ENCODE measurements at regions not wholly inside any gene's neighbourhood (a gene's known extent, or its start where the extent isn't known, plus 50 kb on each side); places are given as distances from the start of the nearest gene placed in this dataset.
A peak's percentile ranks its signal among the peaks of the same experiment; 100 is the strongest.

DNA sequence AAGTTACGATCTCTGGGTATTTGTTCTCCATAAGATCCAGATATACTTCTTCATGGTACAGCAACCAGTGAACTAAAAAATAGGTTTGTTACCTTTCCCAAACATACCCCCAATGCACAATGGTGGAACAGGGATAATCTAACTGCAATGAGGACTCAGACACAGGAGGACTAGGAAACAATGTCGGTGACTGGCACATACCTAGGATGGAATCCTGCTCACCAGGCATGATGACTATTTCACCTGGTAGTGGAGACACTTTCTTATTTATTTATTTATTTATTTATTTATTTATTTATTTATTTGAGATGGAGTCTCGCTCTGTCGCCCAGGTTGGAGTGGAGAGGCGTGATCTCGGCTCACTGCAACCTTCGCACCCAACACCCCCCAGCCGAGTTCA, 159.9 kb upstream of the CCNH start:
- intact Hi-C loops (cut with DNase I): no loop called here
- no peak for DNase-seq
- no peak for ATAC-seq
- no peak overlapping the region for H3K27ac ChIP-seq
- no peaks in the 10 kb centered on the region for H3K9me3 ChIP-seq
- no peaks in the 10 kb centered on the region for H3K27me3 ChIP-seq
- H3K4me1 ChIP-seq: no peaks in the 10 kb centered on the region
- WGBS, 2 donors: 79 to 92% methylated on average over 8 of the region's 8 CpGs
- no peak overlapping the region for H3K4me3 ChIP-seq
- H3K36me3 ChIP-seq: no peaks in the 10 kb centered on the region
- no peak for FAIRE-seq
- TF ChIP-seq, protein P1, sequence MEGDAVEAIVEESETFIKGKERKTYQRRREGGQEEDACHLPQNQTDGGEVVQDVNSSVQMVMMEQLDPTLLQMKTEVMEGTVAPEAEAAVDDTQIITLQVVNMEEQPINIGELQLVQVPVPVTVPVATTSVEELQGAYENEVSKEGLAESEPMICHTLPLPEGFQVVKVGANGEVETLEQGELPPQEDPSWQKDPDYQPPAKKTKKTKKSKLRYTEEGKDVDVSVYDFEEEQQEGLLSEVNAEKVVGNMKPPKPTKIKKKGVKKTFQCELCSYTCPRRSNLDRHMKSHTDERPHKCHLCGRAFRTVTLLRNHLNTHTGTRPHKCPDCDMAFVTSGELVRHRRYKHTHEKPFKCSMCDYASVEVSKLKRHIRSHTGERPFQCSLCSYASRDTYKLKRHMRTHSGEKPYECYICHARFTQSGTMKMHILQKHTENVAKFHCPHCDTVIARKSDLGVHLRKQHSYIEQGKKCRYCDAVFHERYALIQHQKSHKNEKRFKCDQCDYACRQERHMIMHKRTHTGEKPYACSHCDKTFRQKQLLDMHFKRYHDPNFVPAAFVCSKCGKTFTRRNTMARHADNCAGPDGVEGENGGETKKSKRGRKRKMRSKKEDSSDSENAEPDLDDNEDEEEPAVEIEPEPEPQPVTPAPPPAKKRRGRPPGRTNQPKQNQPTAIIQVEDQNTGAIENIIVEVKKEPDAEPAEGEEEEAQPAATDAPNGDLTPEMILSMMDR (IDR thresholded peaks at IDR 0.05): no peak

DNA sequence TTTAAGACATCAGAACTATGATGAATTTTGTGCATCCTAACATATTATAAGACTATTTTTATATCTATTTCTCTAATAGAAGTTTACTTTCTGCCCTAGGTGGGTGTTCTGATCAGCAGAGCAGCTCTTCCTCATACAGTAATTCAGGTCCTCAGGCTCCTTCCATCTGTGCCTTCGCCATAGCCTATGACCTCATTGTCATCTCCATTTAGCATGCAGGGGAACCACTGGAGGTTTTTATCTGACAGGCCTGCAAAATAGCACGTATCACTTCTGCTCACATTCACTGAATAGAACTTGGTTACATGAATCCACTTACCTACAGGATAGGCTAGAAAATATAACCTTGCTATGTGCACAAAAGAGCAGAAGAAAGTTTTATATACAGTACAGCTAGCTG, 159.4 kb upstream of the CCNH start:
- Histone ChIP-seq H3K4me3 (no peak overlapping the region), H3K9me3 (no peaks in the 10 kb centered on the region), H3K36me3 (no peaks in the 10 kb centered on the region), H3K27me3 (no peaks in the 10 kb centered on the region), H3K27ac (no peak overlapping the region), H3K4me1 (no peaks in the 10 kb centered on the region)
- FAIRE-seq (no peak), ATAC-seq (no peak), DNase-seq (no peak)
- 51 to 54% methylated on average over 2 of the region's 2 CpGs for WGBS, 2 donors
- TF ChIP-seq, protein P1 (IDR thresholded peaks at IDR 0.05): no peak
- intact Hi-C loops (cut with DNase I): no loop called here

DNA sequence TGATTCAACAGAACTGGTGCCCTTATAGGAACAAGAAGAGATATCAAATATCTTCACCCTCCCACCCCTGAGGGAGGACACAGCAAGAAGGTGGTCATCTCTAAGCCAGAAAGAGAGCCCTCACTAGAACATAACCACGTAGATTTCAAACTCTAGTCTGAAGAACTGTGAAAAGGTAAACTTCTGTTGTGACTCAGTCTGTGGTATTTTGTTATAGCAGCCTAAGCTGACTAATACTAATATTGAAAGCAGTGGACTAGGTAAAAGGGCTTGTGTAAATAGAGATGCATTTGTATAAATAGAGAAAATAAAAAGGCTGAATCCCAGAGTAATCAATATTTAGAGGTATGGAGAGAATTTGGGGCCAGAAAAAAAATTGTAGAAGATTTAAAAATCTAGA, 157.6 kb upstream of the CCNH start:
- no peak for FAIRE-seq
- TF ChIP-seq, protein P1 (IDR thresholded peaks at IDR 0.05): no peak
- WGBS, 2 donors: 49 to 66% methylated on average over 1 of the region's 1 CpG

DNA sequence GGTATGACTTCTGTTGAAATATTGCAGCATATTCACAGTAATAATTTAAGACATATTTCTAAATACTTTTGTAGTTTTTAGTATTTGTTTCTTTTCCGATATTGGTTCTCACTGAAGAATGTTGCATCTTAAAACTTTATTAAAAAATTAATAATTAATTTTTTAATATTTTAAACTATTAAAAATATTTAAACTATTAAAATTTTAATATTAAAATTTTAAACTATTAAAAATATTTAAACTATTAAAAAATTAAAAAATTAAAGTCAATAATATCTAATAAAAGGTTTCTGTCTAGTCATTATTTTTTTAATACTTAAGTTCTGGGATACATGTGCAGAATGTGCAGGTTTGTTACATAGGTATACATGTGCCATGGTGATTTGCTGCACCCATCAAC, 149.3 kb upstream of the CCNH start:
- 82 to 97% methylated on average over 1 of the region's 1 CpG for WGBS, 2 donors
- ATAC-seq (no peak), FAIRE-seq (peak; percentile 96)

More for the DNA sequence above, 157.6 kb upstream of the CCNH start:
- ATAC-seq (no peak), DNase-seq (no peak)
- intact Hi-C loops (cut with DNase I): no loop called here
- Histone ChIP-seq H3K4me3 (no peak overlapping the region), H3K4me1 (no peaks in the 10 kb centered on the region), H3K27me3 (no peaks in the 10 kb centered on the region), H3K36me3 (no peaks in the 10 kb centered on the region), H3K27ac (no peak overlapping the region), H3K9me3 (no peaks in the 10 kb centered on the region)

DNA sequence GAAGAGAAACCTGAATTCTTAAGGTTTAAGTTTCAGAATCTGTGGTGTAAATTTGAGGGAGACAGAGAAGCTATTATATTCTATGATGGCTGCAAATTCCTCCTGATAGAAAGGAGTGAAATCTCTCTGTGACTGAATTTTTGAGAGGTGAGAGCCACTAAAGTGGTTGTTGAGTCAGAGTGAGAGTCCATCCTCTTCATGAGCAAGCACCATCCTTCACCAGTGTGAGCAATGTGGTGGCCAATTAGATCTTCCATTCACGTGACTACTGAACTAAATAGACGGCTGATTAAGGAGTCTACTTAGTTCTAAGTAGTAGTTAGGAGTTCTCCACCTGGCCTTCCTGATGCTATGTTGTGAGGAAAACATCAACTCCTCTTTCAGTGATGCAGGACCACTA, 147.8 kb upstream of the CCNH start:
- Histone ChIP-seq H3K4me1 (no peaks in the 10 kb centered on the region), H3K36me3 (no peaks in the 10 kb centered on the region), H3K9me3 (no peaks in the 10 kb centered on the region), H3K4me3 (no peak overlapping the region), H3K27me3 (no peaks in the 10 kb centered on the region), H3K27ac (no peak overlapping the region)
- TF ChIP-seq, protein P1 (IDR thresholded peaks at IDR 0.05): no peak
- intact Hi-C loops (cut with DNase I): no loop called here
- WGBS, 2 donors: 56 to 76% methylated on average over 2 of the region's 2 CpGs
- DNase-seq (no peak), FAIRE-seq (no peak), ATAC-seq (no peak)

More for the DNA sequence above, 149.3 kb upstream of the CCNH start:
- Histone ChIP-seq H3K36me3 (no peaks in the 10 kb centered on the region), H3K27ac (no peak overlapping the region), H3K9me3 (no peaks in the 10 kb centered on the region), H3K4me1 (no peaks in the 10 kb centered on the region), H3K27me3 (no peaks in the 10 kb centered on the region), H3K4me3 (no peak overlapping the region)
- TF ChIP-seq, protein P1 (IDR thresholded peaks at IDR 0.05): no peak
- no peak for DNase-seq
- intact Hi-C loops (cut with DNase I): no loop called here

Measured in pancreas (tissue), 10 donors.